ENCODE measurements at regions not wholly inside any gene's neighbourhood (a gene's known extent, or its start where the extent isn't known, plus 50 kb on each side); places are given as distances from the start of the nearest gene placed in this dataset.

DNA sequence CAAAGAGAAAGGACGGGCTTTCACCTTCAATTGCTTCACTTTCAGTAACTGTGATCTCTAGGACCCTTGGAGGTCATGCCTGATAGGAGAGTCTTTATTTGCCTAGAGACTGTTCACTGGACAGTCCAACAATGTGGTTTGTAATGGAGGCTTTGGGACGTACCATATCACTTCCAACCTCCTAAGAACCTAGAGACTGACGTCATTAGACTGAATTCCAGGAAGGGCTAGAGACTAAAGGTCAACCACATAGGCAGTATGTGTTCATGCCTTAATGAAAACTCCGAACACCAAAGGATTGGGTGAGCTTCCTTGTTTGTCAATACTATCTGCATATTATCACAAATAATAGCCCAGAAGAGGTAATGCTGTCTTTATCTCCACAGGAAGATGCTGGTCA, 53.7 kb upstream of the CNTN5 start:
- Mint-ChIP-seq H3K27ac (no peak overlapping the region), H3K36me3 (ENCODE audit: low read depth) (no peaks in the 10 kb centered on the region), H3K9me3 (peaks cover 6% of the 10 kb centered on the region), H3K4me1 (ENCODE audit: low read depth) (no peaks in the 10 kb centered on the region), H3K27me3 (ENCODE audit: insufficient read depth) (no peaks in the 10 kb centered on the region), H3K4me3 (no peak overlapping the region)
- TF ChIP-seq, protein P1, sequence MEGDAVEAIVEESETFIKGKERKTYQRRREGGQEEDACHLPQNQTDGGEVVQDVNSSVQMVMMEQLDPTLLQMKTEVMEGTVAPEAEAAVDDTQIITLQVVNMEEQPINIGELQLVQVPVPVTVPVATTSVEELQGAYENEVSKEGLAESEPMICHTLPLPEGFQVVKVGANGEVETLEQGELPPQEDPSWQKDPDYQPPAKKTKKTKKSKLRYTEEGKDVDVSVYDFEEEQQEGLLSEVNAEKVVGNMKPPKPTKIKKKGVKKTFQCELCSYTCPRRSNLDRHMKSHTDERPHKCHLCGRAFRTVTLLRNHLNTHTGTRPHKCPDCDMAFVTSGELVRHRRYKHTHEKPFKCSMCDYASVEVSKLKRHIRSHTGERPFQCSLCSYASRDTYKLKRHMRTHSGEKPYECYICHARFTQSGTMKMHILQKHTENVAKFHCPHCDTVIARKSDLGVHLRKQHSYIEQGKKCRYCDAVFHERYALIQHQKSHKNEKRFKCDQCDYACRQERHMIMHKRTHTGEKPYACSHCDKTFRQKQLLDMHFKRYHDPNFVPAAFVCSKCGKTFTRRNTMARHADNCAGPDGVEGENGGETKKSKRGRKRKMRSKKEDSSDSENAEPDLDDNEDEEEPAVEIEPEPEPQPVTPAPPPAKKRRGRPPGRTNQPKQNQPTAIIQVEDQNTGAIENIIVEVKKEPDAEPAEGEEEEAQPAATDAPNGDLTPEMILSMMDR (IDR thresholded peaks at IDR 0.05): no peak
- DNase-seq: no peak
